Fibroblast of upper back skin (primary cell): ENCODE measurements at regions not wholly inside any gene's neighbourhood (a gene's known extent, or its start where the extent isn't known, plus 50 kb on each side); places are given as distances from the start of the nearest gene placed in this dataset.
"Not testable (repeated sequence)": the region's sequence is repeated elsewhere in the genome, so short reads cannot be mapped to it uniquely, and the experiment has no call there.

Experiments
- DNase-seq: peaks from one replicate; pipeline ENCODE4 v3.0.0-alpha.2; 2013

DNA sequence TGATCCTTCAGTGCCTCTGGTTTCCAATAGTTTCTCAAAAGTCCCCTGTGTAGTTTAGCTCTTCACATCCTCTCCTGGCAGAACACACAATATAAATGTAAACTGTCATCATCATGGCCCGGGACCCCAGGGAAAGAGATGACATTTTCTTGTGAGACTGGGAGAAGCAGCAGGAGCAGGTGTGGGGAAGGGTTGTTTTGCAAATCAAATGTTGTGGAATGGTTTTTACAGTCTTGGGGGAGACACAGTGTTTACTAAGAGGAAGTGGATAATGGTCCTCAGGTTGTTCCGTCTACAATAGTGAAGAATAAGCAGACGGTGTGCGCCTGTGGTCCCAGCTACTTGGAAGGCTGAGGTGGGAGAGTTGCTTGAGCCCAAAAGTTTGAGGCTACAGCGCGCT, 159.1 kb downstream of the SEC23IP start:
- no peak for DNase-seq

DNA sequence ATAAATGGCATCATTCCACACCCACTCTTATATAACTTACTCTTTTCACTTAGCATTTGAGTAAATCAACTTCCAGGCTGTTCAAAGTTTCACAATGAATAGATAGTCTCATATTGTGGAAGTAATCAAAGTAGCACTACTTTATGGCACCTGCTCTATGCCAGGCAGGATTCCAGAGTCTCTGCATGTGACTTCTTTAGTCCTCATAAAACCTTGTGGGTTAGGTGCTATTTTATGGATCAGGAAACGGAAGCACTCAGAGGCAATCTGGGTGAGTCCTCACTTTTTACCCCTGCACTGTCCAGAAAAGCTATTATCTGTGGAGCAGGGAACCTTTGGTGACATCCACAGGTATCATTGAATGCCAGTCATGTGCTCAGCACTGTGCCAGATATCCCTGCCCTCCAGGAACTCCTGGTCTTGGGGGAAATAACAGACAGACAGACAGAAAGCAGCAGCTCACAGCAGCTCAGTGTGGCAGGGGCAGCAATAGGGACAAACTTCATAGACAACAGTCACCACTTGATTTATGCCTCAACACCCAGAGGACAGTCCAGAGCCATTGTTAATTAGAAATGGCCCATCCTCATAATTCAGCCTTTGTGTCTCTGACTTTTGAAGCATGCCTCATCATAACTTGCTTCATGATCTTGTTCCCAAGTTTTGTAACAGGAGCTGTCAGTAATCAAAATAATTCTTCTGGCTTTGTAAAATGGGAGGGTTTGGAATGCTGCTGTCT, 160.6 kb downstream of the SEC23IP start:
- no peak for DNase-seq

DNA sequence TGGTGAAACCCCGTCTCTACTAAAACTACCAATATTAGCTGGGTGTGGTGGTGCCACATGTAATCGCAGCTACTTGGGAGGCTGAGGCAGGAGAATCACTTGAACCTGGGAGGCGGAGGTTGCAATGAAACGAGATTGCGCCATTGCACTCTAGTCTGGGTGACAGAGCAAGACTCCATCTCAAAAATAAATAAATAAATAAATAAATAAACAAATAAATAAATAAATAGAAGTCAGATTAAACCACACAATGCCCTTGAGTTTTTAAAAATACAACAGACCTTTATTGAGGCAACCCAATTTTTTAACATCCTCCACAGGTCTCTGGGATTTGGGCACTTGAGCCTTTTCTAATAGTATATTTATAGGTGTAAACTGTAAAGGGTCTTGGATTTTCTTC, 167.3 kb downstream of the SEC23IP start:
- not testable (repeated sequence) for DNase-seq

GRCh38 chr10:120067427-120067826, 174.9 kb downstream of the SEC23IP start:
- DNase-seq: no peak

DNA sequence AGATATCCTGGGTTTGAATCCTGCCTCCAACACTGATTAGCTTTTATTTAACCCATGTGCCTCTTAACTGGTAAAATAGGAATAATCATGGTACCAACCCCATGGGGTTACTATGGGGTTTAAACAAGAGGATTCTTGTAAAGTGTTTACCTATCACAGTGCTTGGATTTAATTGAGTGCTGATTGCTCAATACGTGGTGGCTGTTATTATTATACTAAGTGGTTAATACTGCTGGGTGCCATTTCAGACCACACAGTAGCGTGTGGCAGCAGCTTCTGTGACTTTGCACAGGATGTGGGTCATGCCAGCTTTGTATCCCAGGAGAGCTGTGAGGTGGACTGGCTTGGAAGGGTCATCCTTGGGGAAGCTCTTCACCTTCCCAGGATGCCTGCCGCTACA, 177.2 kb downstream of the SEC23IP start:
- no peak for DNase-seq

DNA sequence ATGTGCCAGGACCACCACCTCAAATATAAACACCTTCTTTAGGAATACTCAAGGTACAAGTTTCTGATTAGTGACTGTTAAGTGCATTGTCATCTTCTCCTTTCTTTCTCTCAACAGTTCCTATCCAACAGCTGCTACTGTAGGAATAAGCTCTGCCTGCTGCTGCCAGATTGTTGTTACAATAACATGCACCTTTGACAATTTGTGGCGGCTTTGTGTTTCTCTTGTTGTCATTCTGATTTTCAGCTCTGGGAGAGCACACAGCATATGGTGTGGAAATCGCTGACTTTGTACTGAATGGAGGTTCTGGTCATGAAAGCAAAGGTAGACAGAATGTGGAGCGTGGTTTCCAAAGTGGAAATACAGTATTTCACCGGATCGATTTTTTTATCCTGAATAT, 182.8 kb downstream of the SEC23IP start:
- DNase-seq: no peak

GRCh38 chr10:120076996-120077706, 184.6 kb downstream of the SEC23IP start:
- DNase-seq: no peak

GRCh38 chr10:120077707-120078492, 185.4 kb downstream of the SEC23IP start:
- no peak for DNase-seq

DNA sequence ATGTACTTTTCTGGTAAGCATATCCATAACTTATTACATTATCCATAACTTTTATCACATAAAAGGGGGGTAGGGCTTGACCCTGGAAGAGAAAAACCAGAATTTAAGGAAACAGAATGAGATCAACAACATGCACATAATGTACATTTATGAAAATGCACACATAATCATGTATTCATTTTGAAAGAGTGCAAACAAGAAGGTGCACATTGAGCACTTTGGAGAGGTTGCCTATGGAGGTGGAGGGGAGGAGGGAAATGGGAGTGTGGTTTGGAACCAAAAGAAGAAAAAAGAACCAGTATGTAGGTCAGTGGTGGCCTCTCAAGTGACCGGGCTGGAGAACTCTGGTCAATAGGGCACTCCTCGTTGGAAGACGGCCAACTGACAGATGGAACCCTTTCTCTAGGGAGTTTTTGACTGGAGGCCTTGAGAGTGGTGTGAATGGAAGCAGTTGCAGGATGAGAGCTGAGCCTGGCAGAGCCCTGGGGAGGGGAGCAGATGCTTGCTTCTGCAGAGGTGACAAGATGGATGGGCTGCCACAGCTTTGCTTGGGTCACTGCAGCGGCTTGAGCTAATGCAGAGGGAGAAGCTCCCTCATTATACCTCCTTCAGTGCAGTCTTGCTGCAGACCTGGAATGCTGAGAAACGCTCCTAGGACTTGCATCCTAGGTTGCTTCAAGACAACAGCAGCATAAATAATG, 192.7 kb downstream of the SEC23IP start:
- no peak for DNase-seq

DNA sequence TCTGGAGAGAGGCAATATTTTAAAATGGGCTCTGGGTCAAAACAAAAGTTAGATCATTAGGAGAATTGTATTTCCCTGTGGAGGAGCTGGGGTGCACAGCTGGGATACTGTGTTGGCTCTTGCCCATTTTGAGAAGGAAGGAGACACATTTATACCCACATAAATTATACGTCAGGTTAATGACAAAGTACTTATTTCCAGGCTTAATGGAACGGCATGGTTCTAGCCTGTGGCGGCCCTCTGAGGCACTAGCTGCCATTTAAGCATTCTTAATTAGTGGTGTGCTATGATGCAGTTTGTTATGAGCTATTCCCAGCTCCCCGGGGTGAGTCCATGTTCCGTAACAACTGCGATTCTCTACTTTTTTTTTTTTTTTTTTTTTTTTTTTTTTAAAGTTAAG, 193.5 kb downstream of the SEC23IP start:
- no peak for DNase-seq

DNA sequence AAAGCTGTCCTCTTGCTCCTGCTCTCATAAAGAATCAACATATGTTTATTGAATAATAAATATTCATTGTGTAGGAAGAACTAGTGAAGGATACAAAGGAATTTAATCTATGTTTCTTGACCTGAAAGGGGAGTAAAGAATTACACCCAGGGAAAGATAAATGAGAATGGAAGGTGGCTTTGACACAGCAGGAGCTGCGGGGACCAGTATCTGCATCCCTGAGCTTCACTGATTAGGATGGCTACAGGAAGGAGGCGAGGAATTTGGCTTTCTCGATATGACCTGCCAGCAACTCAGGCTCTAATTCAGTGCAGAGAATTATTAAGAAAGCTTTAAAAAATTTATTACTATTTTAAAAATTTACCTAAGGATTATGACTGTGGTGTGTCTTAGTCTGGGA, 194.6 kb downstream of the SEC23IP start:
- DNase-seq: no peak

- DNase-seq: no peak
Measured at GRCh38 chr10:120095875-120096274, 203.3 kb downstream of the SEC23IP start.

- no peak for DNase-seq
Measured at GRCh38 chr10:120097766-120098165, 205.2 kb downstream of the SEC23IP start.

- DNase-seq: no peak
Measured at GRCh38 chr10:120098232-120098930, 205.9 kb downstream of the SEC23IP start.

DNA sequence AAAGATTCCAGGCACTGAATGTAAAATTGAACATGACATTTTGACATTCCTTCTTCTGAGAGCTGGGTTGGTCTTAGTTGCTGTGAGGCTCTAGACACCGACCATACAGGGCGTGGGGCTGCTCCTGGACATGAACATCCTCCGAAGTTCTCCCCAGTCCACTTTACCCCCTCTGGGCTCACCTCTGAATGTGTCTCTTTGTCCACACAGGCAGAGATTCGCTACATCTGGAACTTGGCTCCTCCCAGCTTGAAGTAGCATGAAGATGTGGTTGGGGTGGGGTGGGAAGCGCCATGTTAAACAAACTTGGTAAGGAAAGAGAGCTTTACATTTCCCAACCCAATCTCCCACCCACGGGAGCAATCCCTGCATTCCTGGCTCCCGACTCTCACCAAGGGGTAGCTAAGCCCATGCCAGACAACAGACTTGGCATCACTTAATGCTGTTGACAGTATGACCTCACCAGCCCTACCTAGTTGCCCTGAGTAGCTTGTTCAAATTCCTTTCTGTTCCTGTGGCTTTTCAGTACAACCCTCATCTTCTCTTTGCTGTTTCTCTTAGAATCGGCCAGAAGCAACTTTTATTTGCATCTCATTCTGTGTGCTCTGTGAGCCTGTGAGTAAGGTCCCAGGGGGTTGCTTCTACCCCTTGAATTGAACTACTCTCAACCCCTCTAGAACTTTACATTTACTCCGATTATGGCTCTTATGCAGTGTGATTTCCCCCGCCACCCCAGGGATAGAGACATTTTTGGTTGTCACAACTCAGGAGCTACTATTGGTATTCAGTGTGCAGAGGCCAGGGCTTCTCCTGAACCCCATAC, 211.4 kb downstream of the SEC23IP start:
- no peak for DNase-seq

- DNase-seq: no peak
Measured at GRCh38 chr10:120105001-120105400, 212.5 kb downstream of the SEC23IP start.

GRCh38 chr10:120105492-120105891, 213.0 kb downstream of the SEC23IP start:
- no peak for DNase-seq

GRCh38 chr10:120108916-120109315, 216.4 kb downstream of the SEC23IP start:
- DNase-seq: no peak

DNA sequence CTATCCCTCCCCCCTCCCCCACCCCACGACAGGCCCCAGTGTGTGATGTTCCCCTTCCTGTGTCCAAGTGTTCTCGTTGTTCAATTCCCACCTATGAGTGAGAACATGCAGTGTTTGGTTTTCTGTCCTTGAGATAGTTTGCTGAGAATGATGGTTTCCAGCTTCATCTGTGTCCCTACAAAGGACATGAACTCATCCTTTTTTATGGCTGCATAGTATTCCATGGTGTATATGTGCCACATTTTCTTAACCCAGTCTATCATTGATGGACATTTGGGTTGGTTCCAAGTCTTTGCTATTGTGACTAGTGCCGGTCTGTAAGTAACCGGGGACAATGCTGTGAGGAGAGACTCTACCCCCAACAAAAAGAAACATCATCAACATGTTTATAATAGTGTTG, 217.2 kb downstream of the SEC23IP start:
- not testable (repeated sequence) for DNase-seq

- DNase-seq: no peak
Measured at GRCh38 chr10:120110196-120110595, 217.7 kb downstream of the SEC23IP start.

DNA sequence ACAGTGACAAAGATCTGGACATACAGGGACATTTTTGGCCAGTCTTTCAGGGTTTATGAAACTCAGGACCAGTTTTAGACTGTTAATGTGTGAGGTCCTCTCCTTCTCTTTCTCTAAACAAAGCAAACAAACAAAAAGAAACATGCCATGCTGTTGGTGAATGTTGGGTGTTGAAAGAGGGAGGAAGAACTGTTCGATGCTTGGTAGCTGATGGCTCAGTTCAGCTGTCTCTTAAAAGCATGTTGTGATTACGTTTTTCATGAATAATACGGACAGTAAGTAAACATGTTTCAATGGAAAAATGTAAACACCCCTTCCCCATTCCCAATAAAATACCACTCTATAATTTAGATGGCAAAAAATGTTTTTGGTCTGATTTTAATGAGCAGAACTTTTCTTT, 219.1 kb downstream of the SEC23IP start:
- no peak for DNase-seq

GRCh38 chr10:120112809-120113208, 220.3 kb downstream of the SEC23IP start:
- no peak for DNase-seq
